H1 (cell line): ENCODE measurements at regions not wholly inside any gene's neighbourhood (a gene's known extent, or its start where the extent isn't known, plus 50 kb on each side); places are given as distances from the start of the nearest gene placed in this dataset.

Source experiments
- CTCF ChIA-PET: fragments of 300-600 bp; sonication (Branson Sonifier 250); formaldehyde crosslinking; loops from one replicate; lab custom pipeline; 2021; ENCODE audit not compliant: partially characterized antibody; lab: Charles Lee
- POLR2A ChIA-PET: fragments of 300-600 bp; sonication (Branson Sonifier 250); formaldehyde crosslinking; loops from one replicate; lab custom pipeline; 2021; ENCODE audit warnings: inconsistent platforms; ENCODE audit not compliant: partially characterized antibody; lab: Charles Lee
- DNase-seq, 2 experiments: peaks; one replicate each; pipeline versions ENCODE4 v3.0.0 to v3.0.0-alpha.2; 2010 to 2022; ENCODE audit warnings: low spot score in 2 of 2, low read depth in 1 of 2, mixed read lengths in 1 of 2
- FAIRE-seq: peaks from 2 replicates; lab custom pipeline; 2011; peaks lifted over from hg19 to GRCh38; lab: Jason Lieb, UNC
- H2AFZ ChIP-seq: 2 replicates; pipeline ENCODE4 v1.8.1; 2012; ENCODE audit warnings: low read length, inconsistent platforms
- H2AK5ac ChIP-seq: 2 replicates; pipeline ENCODE4 v1.6.1; 2013; ENCODE audit warnings: low read depth, low read length
- H2BK120ac ChIP-seq: replicated peaks from 2 replicates; pipeline ENCODE3; 2013; ENCODE audit warnings: low read depth, low read length, inconsistent platforms
- H2BK12ac ChIP-seq: 2 replicates; pipeline ENCODE4 v1.6.1; 2013; ENCODE audit warnings: low read depth, low read length
- H2BK15ac ChIP-seq: 2 replicates; pipeline ENCODE4 v1.6.1; 2013; ENCODE audit warnings: low read length
- H2BK20ac ChIP-seq: 2 replicates; pipeline ENCODE4 v1.6.1; 2013; ENCODE audit warnings: low read length
- H2BK5ac ChIP-seq: 2 replicates; pipeline ENCODE4 v1.6.1; 2013; ENCODE audit warnings: low read depth, low read length
- H3K14ac ChIP-seq: 2 replicates; pipeline ENCODE4 v1.6.1; 2013; ENCODE audit warnings: inconsistent platforms; ENCODE audit not compliant: insufficient read length
- H3K18ac ChIP-seq: 2 replicates; pipeline ENCODE4 v1.6.1; 2013; ENCODE audit warnings: low read length; ENCODE audit errors: extremely low read depth
- H3K23ac ChIP-seq: 2 replicates; pipeline ENCODE4 v1.6.1; 2013; ENCODE audit warnings: inconsistent platforms; ENCODE audit not compliant: insufficient read length
- H3K23me2 ChIP-seq: 2 replicates; pipeline ENCODE4 v1.6.1; 2013; ENCODE audit warnings: low read depth, low read length
- H3K27ac ChIP-seq: 2 replicates; pipeline ENCODE4 v1.6.1; 2011; ENCODE audit warnings: low read depth, low read length, inconsistent platforms
- H3K27me3 ChIP-seq, 4 experiments: replicated peaks in 1 of 4; 1 replicate in 1 of 4; 2 replicates in 3 of 4; pipeline versions ENCODE4 v1.6.1 to v1.8.1; 2011 to 2013; ENCODE audit warnings: low read length in 3 of 4, mild to moderate bottlenecking in 3 of 4, inconsistent platforms in 2 of 4, mixed read lengths in 2 of 4, moderate library complexity in 1 of 4; ENCODE audit not compliant: control insufficient read depth in 3 of 4, insufficient read depth in 3 of 4; ENCODE audit errors: extremely low read depth in 1 of 4
- H3K36me3 ChIP-seq, 4 experiments: 2 replicates each; pipeline versions ENCODE4 v1.6.1 to v1.8.1; 2011 to 2013; ENCODE audit warnings: mild to moderate bottlenecking in 4 of 4, low read length in 3 of 4, moderate library complexity in 2 of 4, control low read depth in 1 of 4, inconsistent platforms in 1 of 4; ENCODE audit not compliant: insufficient read depth in 4 of 4, control insufficient read depth in 2 of 4
- H3K4ac ChIP-seq: replicated peaks from 2 replicates; pipeline ENCODE3; 2013; ENCODE audit warnings: low read length, low read depth, mixed read lengths, inconsistent platforms; ENCODE audit not compliant: insufficient read length
- H3K4me1 ChIP-seq, 4 experiments: replicated peaks in 1 of 4; 1 replicate in 1 of 4; 2 replicates in 3 of 4; pipeline versions ENCODE4 v1.6.1 to v1.8.1; 2011 to 2013; ENCODE audit warnings: low read length in 3 of 4, inconsistent platforms in 2 of 4, mixed read lengths in 1 of 4; ENCODE audit not compliant: insufficient read depth in 4 of 4, control insufficient read depth in 3 of 4
- H3K4me2 ChIP-seq, 2 experiments: 2 replicates each; pipeline versions ENCODE4 v1.6.1 to v1.8.1; 2011 to 2013; ENCODE audit warnings: low read depth in 2 of 2, low read length in 2 of 2, control low read depth in 1 of 2, inconsistent platforms in 1 of 2, mild to moderate bottlenecking in 1 of 2; ENCODE audit not compliant: insufficient read depth in 1 of 2
- H3K4me3 ChIP-seq, 4 experiments: fragments of 200-600, 300-600 bp in 1 of 4; sonication (generic), shearing (Covaris generic), sonication (Bioruptor Twin) in 1 of 4; 2 replicates each; pipeline versions ENCODE4 v1.5.1 to v1.8.1; 2011 to 2016; ENCODE audit warnings: low read length in 4 of 4, low read depth in 3 of 4, control low read depth in 2 of 4, inconsistent platforms in 2 of 4, mild to moderate bottlenecking in 2 of 4, mixed read lengths in 1 of 4, moderate library complexity in 1 of 4; ENCODE audit not compliant: insufficient read depth in 2 of 4; ENCODE audit errors: extremely low read depth in 1 of 4
- H3K56ac ChIP-seq: replicated peaks from 2 replicates; pipeline ENCODE3; 2013; ENCODE audit warnings: low read depth, mild to moderate bottlenecking, mixed read lengths, low read length, inconsistent platforms; ENCODE audit not compliant: insufficient read length
- H3K79me1 ChIP-seq: 2 replicates; pipeline ENCODE4 v1.6.1; 2013; ENCODE audit warnings: low read depth, low read length, control low read depth
- H3K79me2 ChIP-seq, 2 experiments: 2 replicates each; pipeline versions ENCODE4 v1.6.1 to v1.8.1; 2012 to 2013; ENCODE audit warnings: low read length in 2 of 2, mild to moderate bottlenecking in 2 of 2, inconsistent platforms in 1 of 2; ENCODE audit not compliant: insufficient read depth in 2 of 2, control insufficient read depth in 1 of 2
- H3K9ac ChIP-seq, 4 experiments: replicated peaks in 1 of 4; 1 replicate in 1 of 4; 2 replicates in 3 of 4; pipeline versions ENCODE4 v1.6.1 to v1.8.1; 2011 to 2013; ENCODE audit warnings: low read depth in 3 of 4, low read length in 3 of 4, control low read depth in 2 of 4, mild to moderate bottlenecking in 2 of 4, moderate library complexity in 2 of 4, inconsistent platforms in 1 of 4; ENCODE audit errors: extremely low read depth in 1 of 4
- H3K9me3 ChIP-seq, 2 experiments: 2 replicates each; pipeline versions ENCODE4 v1.6.1 to v1.8.1; 2012 to 2013; ENCODE audit warnings: mild to moderate bottlenecking in 2 of 2, moderate library complexity in 2 of 2, control low read depth in 1 of 2, inconsistent platforms in 1 of 2, low read depth in 1 of 2, low read length in 1 of 2, mixed read lengths in 1 of 2; ENCODE audit not compliant: insufficient read depth in 2 of 2
- H4K20me1 ChIP-seq, 2 experiments: replicated peaks in 1 of 2; 2 replicates each; pipeline versions ENCODE3 to v1.8.1; 2011 to 2013; ENCODE audit warnings: inconsistent platforms in 2 of 2, low read length in 2 of 2, mild to moderate bottlenecking in 1 of 2; ENCODE audit not compliant: insufficient read depth in 2 of 2, control insufficient read depth in 1 of 2
- H4K5ac ChIP-seq: 2 replicates; pipeline ENCODE4 v1.6.1; 2013; ENCODE audit warnings: low read length, low read depth, mixed read lengths, inconsistent platforms; ENCODE audit not compliant: insufficient read length
- H4K8ac ChIP-seq: 2 replicates; pipeline ENCODE4 v1.8.0; 2013; ENCODE audit warnings: mild to moderate bottlenecking, moderate library complexity, low read length, inconsistent platforms; ENCODE audit not compliant: insufficient read depth; ENCODE audit errors: extremely low read depth
- H4K91ac ChIP-seq: replicated peaks from 2 replicates; pipeline ENCODE3; 2013; ENCODE audit warnings: low read length, mixed read lengths, inconsistent platforms; ENCODE audit not compliant: insufficient read length
- CEBPB ChIP-seq: IDR thresholded peaks from 2 replicates; pipeline ENCODE4 v1.6.1; 2012; ENCODE audit warnings: low read depth, low read length
- NRF1 ChIP-seq: IDR thresholded peaks from 2 replicates; pipeline ENCODE4 v1.6.1; 2011; ENCODE audit warnings: mild to moderate bottlenecking, low read depth, low read length, improper control_type of control experiment
- POU5F1 ChIP-seq: IDR thresholded peaks from 2 replicates; pipeline ENCODE4 v1.6.1; 2011; ENCODE audit warnings: low read depth, mild to moderate bottlenecking, low read length, moderate library complexity
- RAD21 ChIP-seq, 2 experiments: IDR thresholded peaks in 1 of 2; conservative IDR thresholded peaks in 1 of 2; 2 replicates each; pipeline ENCODE4 v1.6.1; 2011; ENCODE audit warnings: low read depth in 2 of 2, low read length in 2 of 2, improper control_type of control experiment in 1 of 2, inconsistent platforms in 1 of 2, mild to moderate bottlenecking in 1 of 2, moderate library complexity in 1 of 2
- WGBS, 2 experiments: shearing (Covaris generic) in 1 of 2; methylation state at CpG; one replicate each; pipeline versions ENCODE4 v1.1.6 to v1.1.7; 2013 to 2015; ENCODE audit warnings: low lambda C conversion rate in 2 of 2, mixed read lengths in 2 of 2, inconsistent platforms in 1 of 2, low coverage in 1 of 2, missing lambda C conversion rate in 1 of 2; ENCODE audit not compliant: insufficient replicate concordance in 2 of 2, insufficient coverage in 1 of 2, insufficient read length in 1 of 2; ENCODE audit errors: extremely low coverage in 1 of 2, missing lambda C conversion rate in 1 of 2; 5-methylcytosine and 5-hydroxymethylcytosine counted together

DNA sequence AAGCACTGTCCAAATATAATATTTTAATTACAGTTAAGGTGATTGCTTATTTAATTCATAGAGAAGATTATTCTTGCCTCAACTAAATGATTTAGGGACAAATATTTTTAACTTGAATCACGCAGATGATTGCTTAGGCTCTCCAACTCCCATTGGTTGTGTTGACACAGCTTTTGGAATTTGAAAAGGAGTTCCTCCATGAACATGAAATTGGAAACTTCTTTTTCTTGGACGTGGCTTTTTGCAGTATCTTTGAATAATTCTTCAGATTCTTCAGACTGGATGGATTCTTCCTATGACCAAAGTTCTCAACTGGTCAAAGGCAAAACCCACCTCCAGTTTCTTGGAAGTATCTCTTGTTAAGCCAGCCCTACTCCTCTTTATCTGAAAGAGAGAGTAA is 456.4 kb upstream of the KLF4 start:
- H3K4ac ChIP-seq = no peak overlapping the region
- no peaks in the 10 kb centered on the region for H3K79me1 ChIP-seq
- no peak for FAIRE-seq

More for the DNA sequence above, 456.4 kb upstream of the KLF4 start:
- Histone ChIP-seq H4K8ac (no peak overlapping the region), H4K5ac (no peak overlapping the region), H2BK15ac (no peak overlapping the region), H3K4me3 (no peak overlapping the region), H2BK5ac (no peak overlapping the region), H3K4me2 (no peak overlapping the region), H3K79me2 (no peaks in the 10 kb centered on the region), H3K9ac (no peak overlapping the region), H2BK12ac (no peak overlapping the region), H4K91ac (no peak overlapping the region), H4K20me1 (no peaks in the 10 kb centered on the region), H2AFZ (no peak overlapping the region), H3K56ac (no peak overlapping the region), H3K18ac (no peak overlapping the region), H3K27me3 (no peaks in the 10 kb centered on the region), H3K23me2 (no peaks in the 10 kb centered on the region), H3K4me1 (no peaks in the 10 kb centered on the region), H3K23ac (no peak overlapping the region), H3K27ac (no peak overlapping the region), H3K14ac (no peak overlapping the region), H2AK5ac (no peak overlapping the region), H3K36me3 (no peaks in the 10 kb centered on the region), H2BK120ac (no peak overlapping the region), H2BK20ac (no peak overlapping the region), H3K9me3 (no peaks in the 10 kb centered on the region)
- WGBS, 2 experiments = 82% methylated on average over 2 of the region's 2 CpGs; no CpG with 5 or more reads in 1 of the 2 experiments
- ChIA-PET CTCF (interaction anchor here (2.2 kb wide), 1 partner anchor 15 kb away, joined by 5 read pairs; no protein-coding TSS in a partner anchor), POLR2A (no interaction called here)
- DNase-seq = no peak
- no peak for TF ChIP-seq NRF1
- no peak for TF ChIP-seq POU5F1
- no peak for TF ChIP-seq RAD21 (IDR thresholded peaks at IDR 0.05 in 1 of 2, conservative IDR thresholded peaks at IDR 0.05 in 1 of 2; ENCODE audit: low read depth in 2 of 2, low read length in 2 of 2)
- no peak for TF ChIP-seq CEBPB
- TF ChIP-seq, all 59 proteins: peak for 0
